HG02981 (cell line): ENCODE measurements at regions not wholly inside any gene's neighbourhood (a gene's known extent, or its start where the extent isn't known, plus 50 kb on each side); places are given as distances from the start of the nearest gene placed in this dataset.
"Not testable (repeated sequence)": the region's sequence is repeated elsewhere in the genome, so short reads cannot be mapped to it uniquely, and the experiment has no call there.

Source experiments
- ATAC-seq: cut with Tn5 transposase; IDR thresholded peaks from one replicate; pipeline ENCODE4 v1.9.1; 2021; ENCODE audit warnings: mild to moderate bottlenecking, moderate library complexity; ENCODE audit not compliant: unreplicated experiment

- no peak for ATAC-seq
These were observed 233.7 kb downstream of the THBS2 start for GRCh38 chr6:169019727-169020491.

GRCh38 chr6:169019111-169019510 lies 234.5 kb downstream of the THBS2 start:
- ATAC-seq: no peak

- no peak for ATAC-seq
These were observed 236.9 kb downstream of the THBS2 start for GRCh38 chr6:169016758-169017157.

- ATAC-seq: no peak
These were observed 239.1 kb downstream of the THBS2 start for GRCh38 chr6:169014211-169015197.

GRCh38 chr6:169009628-169010027 lies 244.0 kb downstream of the THBS2 start:
- no peak for ATAC-seq

- ATAC-seq: no peak
These were observed 244.9 kb downstream of the THBS2 start for GRCh38 chr6:169008641-169009257.

GRCh38 chr6:169005166-169005565 lies 248.5 kb downstream of the THBS2 start:
- no peak for ATAC-seq

GRCh38 chr6:169000022-169000421 lies 253.6 kb downstream of the THBS2 start:
- no peak for ATAC-seq

GRCh38 chr6:168999392-168999791 lies 254.3 kb downstream of the THBS2 start:
- ATAC-seq: no peak

- no peak for ATAC-seq
These were observed 257.4 kb downstream of the THBS2 start for GRCh38 chr6:168996356-168996625.

- no peak for ATAC-seq
These were observed 257.9 kb downstream of the THBS2 start for GRCh38 chr6:168995526-168996355.

GRCh38 chr6:168994956-168995355 lies 258.7 kb downstream of the THBS2 start:
- ATAC-seq: no peak

GRCh38 chr6:168992446-168993144 lies 261.1 kb downstream of the THBS2 start:
- no peak for ATAC-seq

- not testable (repeated sequence) for ATAC-seq
These were observed 262.0 kb downstream of the THBS2 start for GRCh38 chr6:168991695-168992094.

GRCh38 chr6:168990019-168990751 lies 263.5 kb downstream of the THBS2 start:
- no peak for ATAC-seq

- ATAC-seq: no peak
These were observed 264.2 kb downstream of the THBS2 start for GRCh38 chr6:168989421-168989820.

- ATAC-seq: no peak
These were observed 264.8 kb downstream of the THBS2 start for GRCh38 chr6:168988801-168989200.

GRCh38 chr6:168988280-168988679 lies 265.4 kb downstream of the THBS2 start:
- ATAC-seq: no peak

GRCh38 chr6:168985705-168986104 lies 267.9 kb downstream of the THBS2 start:
- ATAC-seq: no peak
